ENCODE measurements at regions not wholly inside any gene's neighbourhood (a gene's known extent, or its start where the extent isn't known, plus 50 kb on each side); places are given as distances from the start of the nearest gene placed in this dataset.
A peak's percentile ranks its signal among the peaks of the same experiment; 100 is the strongest.

DNA sequence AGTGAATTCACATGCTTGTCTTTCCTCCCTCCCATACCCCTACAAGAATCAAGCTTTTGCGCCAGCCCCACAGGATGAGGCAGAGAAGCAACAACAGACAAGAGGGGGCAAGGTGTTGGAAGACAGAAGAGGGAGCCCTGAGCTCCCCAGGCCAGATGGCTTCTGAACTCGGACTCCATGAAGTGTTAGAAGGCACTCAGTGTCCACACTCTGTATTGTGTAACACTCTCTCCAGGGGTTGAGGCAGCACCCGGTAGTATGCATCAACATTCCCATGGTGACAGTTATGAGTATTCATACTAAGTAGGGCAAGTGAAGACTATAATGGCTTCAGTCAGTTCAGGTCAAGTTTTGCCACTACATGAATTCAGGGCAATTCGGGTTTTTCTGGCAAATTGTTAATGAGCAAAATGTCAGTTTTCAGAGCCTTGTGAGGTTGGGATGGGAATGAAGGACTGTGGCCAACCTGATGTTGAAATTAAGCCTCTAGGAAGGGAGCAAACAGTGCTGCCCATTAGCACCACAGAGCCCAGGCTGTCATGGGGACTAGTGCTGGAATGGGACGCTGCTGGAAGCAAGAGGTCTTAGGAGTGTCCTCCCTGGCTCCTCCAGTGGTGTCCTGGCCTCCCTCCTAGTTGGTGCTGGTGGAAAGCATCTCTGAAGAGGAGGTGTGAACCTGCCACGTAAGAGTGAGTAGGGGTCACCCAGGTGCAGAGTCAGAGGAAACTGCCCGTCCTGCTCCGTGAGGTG lies 79.4 kb downstream of the KLF15 start:
- TF ChIP-seq, protein P1, sequence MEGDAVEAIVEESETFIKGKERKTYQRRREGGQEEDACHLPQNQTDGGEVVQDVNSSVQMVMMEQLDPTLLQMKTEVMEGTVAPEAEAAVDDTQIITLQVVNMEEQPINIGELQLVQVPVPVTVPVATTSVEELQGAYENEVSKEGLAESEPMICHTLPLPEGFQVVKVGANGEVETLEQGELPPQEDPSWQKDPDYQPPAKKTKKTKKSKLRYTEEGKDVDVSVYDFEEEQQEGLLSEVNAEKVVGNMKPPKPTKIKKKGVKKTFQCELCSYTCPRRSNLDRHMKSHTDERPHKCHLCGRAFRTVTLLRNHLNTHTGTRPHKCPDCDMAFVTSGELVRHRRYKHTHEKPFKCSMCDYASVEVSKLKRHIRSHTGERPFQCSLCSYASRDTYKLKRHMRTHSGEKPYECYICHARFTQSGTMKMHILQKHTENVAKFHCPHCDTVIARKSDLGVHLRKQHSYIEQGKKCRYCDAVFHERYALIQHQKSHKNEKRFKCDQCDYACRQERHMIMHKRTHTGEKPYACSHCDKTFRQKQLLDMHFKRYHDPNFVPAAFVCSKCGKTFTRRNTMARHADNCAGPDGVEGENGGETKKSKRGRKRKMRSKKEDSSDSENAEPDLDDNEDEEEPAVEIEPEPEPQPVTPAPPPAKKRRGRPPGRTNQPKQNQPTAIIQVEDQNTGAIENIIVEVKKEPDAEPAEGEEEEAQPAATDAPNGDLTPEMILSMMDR (IDR thresholded peaks at IDR 0.05; ENCODE audit: unreplicated experiment in 3 of 3), result no peak
- no peaks in the 10 kb centered on the region for H3K36me3 Mint-ChIP-seq (ENCODE audit: low read depth)
- no peaks in the 10 kb centered on the region for H3K4me1 Mint-ChIP-seq
- no peaks in the 10 kb centered on the region for H3K9me3 Mint-ChIP-seq
- H3K27ac Mint-ChIP-seq, result no peak overlapping the region
- peaks cover 15% of the 10 kb centered on the region for H3K27me3 Mint-ChIP-seq (ENCODE audit: low read depth)
- H3K4me3 Mint-ChIP-seq, result no peak overlapping the region

DNA sequence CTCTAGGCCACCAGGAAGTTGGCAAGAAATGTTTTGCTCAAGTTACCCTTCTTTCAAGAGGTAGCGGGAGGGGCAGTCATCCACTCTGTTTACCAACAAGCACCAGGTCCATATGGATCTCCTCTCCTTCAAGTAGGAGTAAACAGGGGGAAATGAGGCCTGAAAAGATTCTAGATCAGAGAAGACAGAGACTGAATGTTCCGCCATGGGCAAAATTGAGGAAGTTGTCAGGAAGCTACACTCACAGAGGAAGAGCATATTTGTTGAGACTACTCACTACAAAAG lies 81.6 kb downstream of the KLF15 start:
- peaks cover 14% of the 10 kb centered on the region for H3K27me3 Mint-ChIP-seq (ENCODE audit: low read depth)

DNA sequence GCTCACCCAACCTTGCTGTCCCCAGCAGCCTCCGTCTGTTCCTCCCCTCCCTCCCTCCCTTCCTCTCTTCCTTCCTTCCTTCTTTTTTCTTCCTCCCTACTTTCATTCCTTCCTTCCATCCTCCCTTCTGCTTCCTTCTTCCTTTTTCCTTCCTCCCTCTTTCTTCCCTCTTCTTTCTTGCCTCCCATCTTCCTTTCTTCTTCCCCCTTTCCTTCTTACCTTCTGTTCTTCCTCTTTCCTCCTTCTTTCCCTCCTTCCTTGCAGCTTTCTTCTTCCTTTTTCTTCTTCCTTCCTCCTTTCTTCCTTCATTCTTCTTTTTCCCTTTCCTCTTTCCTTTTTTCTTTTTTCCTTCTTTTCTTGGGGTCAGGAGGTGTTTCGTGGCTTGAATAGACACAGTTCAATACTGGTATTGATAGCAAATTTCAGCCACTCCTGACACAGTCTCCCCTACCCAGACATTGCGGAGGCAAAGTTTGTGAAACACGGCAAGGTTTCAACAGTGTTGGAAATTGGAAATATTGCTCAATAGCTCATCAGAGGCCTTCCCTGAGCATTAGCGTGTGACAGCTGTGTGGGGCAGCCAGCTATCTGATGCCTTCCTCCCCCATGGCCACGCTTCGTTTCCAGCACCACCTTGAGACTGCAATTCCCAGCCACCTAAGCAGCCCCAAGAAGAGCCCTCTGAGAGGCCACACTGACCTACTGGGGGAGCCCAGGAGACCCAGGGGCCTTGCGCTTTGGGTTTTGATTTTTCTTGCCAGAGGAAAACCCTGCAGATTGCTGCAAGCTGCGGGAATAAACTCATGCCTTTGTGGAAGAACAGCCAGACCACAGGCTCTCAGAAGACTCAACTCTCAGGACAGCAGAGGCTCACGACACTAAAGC lies 82.2 kb downstream of the KLF15 start:
- Mint-ChIP-seq H3K36me3 (ENCODE audit: low read depth) (no peaks in the 10 kb centered on the region), H3K27ac (no peak overlapping the region), H3K27me3 (ENCODE audit: low read depth) (peaks cover 14% of the 10 kb centered on the region), H3K9me3 (no peaks in the 10 kb centered on the region), H3K4me1 (no peaks in the 10 kb centered on the region), H3K4me3 (no peak overlapping the region)
- TF ChIP-seq, protein P1 (IDR thresholded peaks at IDR 0.05; ENCODE audit: unreplicated experiment in 3 of 3), result no peak

More for the DNA sequence above, 81.6 kb downstream of the KLF15 start:
- Mint-ChIP-seq H3K4me1 (no peaks in the 10 kb centered on the region), H3K36me3 (ENCODE audit: low read depth) (no peaks in the 10 kb centered on the region), H3K9me3 (no peaks in the 10 kb centered on the region), H3K4me3 (no peak overlapping the region), H3K27ac (no peak overlapping the region)
- TF ChIP-seq, protein P1 (IDR thresholded peaks at IDR 0.05; ENCODE audit: unreplicated experiment in 3 of 3), result no peak

DNA sequence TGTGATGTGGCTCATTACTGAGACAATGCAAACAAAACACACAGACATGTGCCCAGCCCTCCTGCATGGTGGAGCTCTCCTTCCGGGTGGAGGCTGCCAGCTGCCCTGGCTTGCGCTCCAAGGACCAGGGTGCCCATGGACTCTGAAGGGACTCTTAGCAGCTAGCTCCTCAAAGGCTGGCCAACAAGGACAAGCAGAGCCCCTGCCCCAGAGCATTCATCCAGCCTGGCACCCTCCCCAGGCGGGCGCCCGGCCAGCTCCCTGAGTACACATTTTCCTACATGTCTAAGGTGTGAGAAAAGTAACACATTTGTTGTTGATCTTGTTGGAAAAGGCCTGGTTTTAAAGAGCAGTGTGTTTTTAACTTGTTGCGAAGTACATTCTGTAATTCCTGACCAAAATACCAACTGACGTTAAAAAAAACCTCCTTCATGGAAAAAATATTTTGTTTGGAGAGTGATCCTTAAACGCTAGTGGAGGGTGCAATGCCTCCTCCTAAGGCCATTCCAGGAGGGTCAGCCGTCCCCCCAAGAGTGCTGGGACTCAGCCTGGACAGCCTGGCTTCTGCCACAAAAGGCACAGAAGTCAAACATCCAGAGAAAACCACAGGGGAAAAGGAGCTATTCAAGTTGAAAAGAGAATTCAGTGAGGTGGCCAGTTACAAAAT lies 86.9 kb downstream of the KLF15 start:
- no peak overlapping the region for H3K4me3 Mint-ChIP-seq
- no peaks in the 10 kb centered on the region for H3K36me3 Mint-ChIP-seq (ENCODE audit: low read depth)
- no peak overlapping the region for H3K27ac Mint-ChIP-seq
- no peaks in the 10 kb centered on the region for H3K9me3 Mint-ChIP-seq
- peaks cover 6% of the 10 kb centered on the region for H3K4me1 Mint-ChIP-seq
- H3K27me3 Mint-ChIP-seq (ENCODE audit: low read depth), result peaks cover 9% of the 10 kb centered on the region
- TF ChIP-seq, protein P1 (IDR thresholded peaks at IDR 0.05; ENCODE audit: unreplicated experiment in 3 of 3), result no peak

DNA sequence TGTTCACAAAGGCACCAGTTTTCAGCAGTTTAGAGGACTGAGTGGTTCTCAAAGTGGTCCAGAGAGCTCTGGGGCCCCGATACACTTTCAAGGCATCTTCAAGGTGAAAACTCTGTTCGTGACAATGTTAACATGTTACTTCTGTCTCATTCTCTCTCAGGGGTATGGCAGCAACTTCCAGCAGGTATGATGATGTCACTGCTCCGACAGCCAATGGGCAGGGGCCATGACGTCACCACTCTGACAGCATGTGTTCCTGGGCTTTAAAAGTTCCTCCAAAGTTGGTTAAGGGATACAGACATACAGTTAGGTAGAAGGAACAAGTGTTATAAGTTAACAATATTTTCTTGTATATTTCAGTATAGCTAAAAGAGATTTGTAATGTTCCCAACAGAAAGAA lies 87.9 kb downstream of the KLF15 start:
- H3K4me1 Mint-ChIP-seq, result peaks cover 6% of the 10 kb centered on the region
- H3K27ac Mint-ChIP-seq, result peak overlapping the region in 2 of 3 experiments; percentile 6 to 16
- H3K36me3 Mint-ChIP-seq (ENCODE audit: low read depth), result no peaks in the 10 kb centered on the region
- no peaks in the 10 kb centered on the region for H3K9me3 Mint-ChIP-seq
- H3K27me3 Mint-ChIP-seq (ENCODE audit: low read depth), result peaks cover 9% of the 10 kb centered on the region
- TF ChIP-seq, protein P1 (IDR thresholded peaks at IDR 0.05; ENCODE audit: unreplicated experiment in 3 of 3), result no peak
- H3K4me3 Mint-ChIP-seq, result peak overlapping the region in 2 of 3 experiments; percentile 27 to 28
